Tibial nerve (tissue), 4 donors: ENCODE measurements at regions not wholly inside any gene's neighbourhood (a gene's known extent, or its start where the extent isn't known, plus 50 kb on each side); places are given as distances from the start of the nearest gene placed in this dataset.

Experiments used
- DNase-seq, 2 donors: peaks; one replicate each; pipeline ENCODE4 v3.0.0-alpha.2; 2019; ENCODE audit warnings: low spot score in 2 of 2
- H3K27ac ChIP-seq, 4 donors: fragments of 200-600 bp; sonication (generic) in 3 of 4; one replicate each; pipeline ENCODE4 v1.5.1; 2017 to 2019; ENCODE audit warnings: mild to moderate bottlenecking in 1 of 4
- H3K27me3 ChIP-seq, 2 donors: fragments of 200-600 bp; sonication (generic) in 1 of 2; one replicate each; pipeline versions ENCODE4 v1.5.1 to v1.6.0; 2017 to 2019
- H3K36me3 ChIP-seq, 3 donors: fragments of 200-600 bp; sonication (generic); one replicate each; pipeline ENCODE4 v1.5.1; 2018 to 2019
- H3K4me1 ChIP-seq, 4 donors: fragments of 200-600 bp; sonication (generic) in 3 of 4; one replicate each; pipeline ENCODE4 v1.5.1; 2017 to 2019
- H3K4me3 ChIP-seq, 4 donors: fragments of 200-600 bp; sonication (generic) in 3 of 4; one replicate each; pipeline ENCODE4 v1.5.1; 2017 to 2019; ENCODE audit warnings: mild to moderate bottlenecking in 1 of 4, moderate library complexity in 1 of 4
- H3K9me3 ChIP-seq, 4 donors: fragments of 200-600 bp; sonication (generic) in 3 of 4; one replicate each; pipeline ENCODE4 v1.5.1; 2017 to 2019
- CTCF ChIP-seq, 5 experiments: fragments of 200-600 bp in 3 of 5; fragments of 450-650 bp in 2 of 5; sonication (generic) in 3 of 5; IDR thresholded peaks; one replicate each; pipeline ENCODE4 v1.5.1; 2016 to 2019; ENCODE audit warnings: antibody characterized with exemption in 5 of 5, mild to moderate bottlenecking in 3 of 5, moderate library complexity in 2 of 5
- EP300 ChIP-seq, 2 donors: sonication (generic); formaldehyde crosslinking; IDR thresholded peaks; one replicate each; pipeline ENCODE4 v1.6.1; 2017; ENCODE audit warnings: antibody characterized with exemption in 2 of 2, mild to moderate bottlenecking in 1 of 2
- POLR2A ChIP-seq, 2 donors: fragments of 450-650 bp; IDR thresholded peaks; one replicate each; pipeline ENCODE4 v1.6.1; 2017; ENCODE audit warnings: antibody characterized with exemption in 2 of 2, mild to moderate bottlenecking in 2 of 2, moderate library complexity in 2 of 2
- WGBS, 2 donors: methylation state at CpG; one replicate each; pipeline ENCODE4 v1.1.5; 2018; 5-methylcytosine and 5-hydroxymethylcytosine counted together

GRCh38 chr6:43954311-43955131 is 172.7 kb downstream of the MRPL14 start:
- no peak for TF ChIP-seq POLR2A (IDR thresholded peaks at IDR 0.05)
- no peak for TF ChIP-seq CTCF (IDR thresholded peaks at IDR 0.05)
- no peak for TF ChIP-seq EP300 (IDR thresholded peaks at IDR 0.05)
- Histone ChIP-seq H3K36me3 (no peaks in the 10 kb centered on the region), H3K27ac (no peak overlapping the region), H3K9me3 (no peaks in the 10 kb centered on the region), H3K4me3 (no peak overlapping the region), H3K4me1 (no peaks in the 10 kb centered on the region), H3K27me3 (no peaks in the 10 kb centered on the region)
- 68 to 70% methylated on average over 11 to 12 of the region's 12 CpGs for WGBS, 2 donors
- no peak for DNase-seq

- Histone ChIP-seq H3K4me3 (no peak overlapping the region), H3K36me3 (no peaks in the 10 kb centered on the region), H3K27ac (no peak overlapping the region), H3K4me1 (no peaks in the 10 kb centered on the region), H3K27me3 (no peaks in the 10 kb centered on the region), H3K9me3 (no peaks in the 10 kb centered on the region)
- TF ChIP-seq CTCF (IDR thresholded peaks at IDR 0.05) (no peak), EP300 (IDR thresholded peaks at IDR 0.05) (no peak), POLR2A (IDR thresholded peaks at IDR 0.05) (no peak)
- WGBS, 2 donors = 60 to 67% methylated on average over 1 to 8 of the region's 8 CpGs
- DNase-seq = no peak
Measured at GRCh38 chr6:43953794-43954310, 173.4 kb downstream of the MRPL14 start.

GRCh38 chr6:43953256-43953655 is 174.0 kb downstream of the MRPL14 start:
- no peak for DNase-seq
- no peak overlapping the region for H3K27ac ChIP-seq
- H3K9me3 ChIP-seq = no peaks in the 10 kb centered on the region
- no peaks in the 10 kb centered on the region for H3K4me1 ChIP-seq
- WGBS, 2 donors = 68 to 88% methylated on average over 2 of the region's 2 CpGs
- H3K36me3 ChIP-seq = no peaks in the 10 kb centered on the region
- H3K4me3 ChIP-seq = no peak overlapping the region
- H3K27me3 ChIP-seq = no peaks in the 10 kb centered on the region
- no peak for TF ChIP-seq POLR2A (IDR thresholded peaks at IDR 0.05)
- TF ChIP-seq CTCF (IDR thresholded peaks at IDR 0.05) = no peak
- no peak for TF ChIP-seq EP300 (IDR thresholded peaks at IDR 0.05)

- DNase-seq = no peak
Measured at GRCh38 chr6:43952746-43953145, 174.5 kb downstream of the MRPL14 start.

More at GRCh38 chr6:43952746-43953145, 174.5 kb downstream of the MRPL14 start:
- WGBS, 2 donors = 89 to 90% methylated on average over 1 of the region's 1 CpG
- H3K27ac ChIP-seq = no peak overlapping the region
- H3K4me3 ChIP-seq = no peak overlapping the region
- no peaks in the 10 kb centered on the region for H3K9me3 ChIP-seq
- TF ChIP-seq EP300 (IDR thresholded peaks at IDR 0.05) (no peak), POLR2A (IDR thresholded peaks at IDR 0.05) (no peak), CTCF (IDR thresholded peaks at IDR 0.05) (no peak)
- no peaks in the 10 kb centered on the region for H3K27me3 ChIP-seq
- no peaks in the 10 kb centered on the region for H3K36me3 ChIP-seq
- no peaks in the 10 kb centered on the region for H3K4me1 ChIP-seq
